ENCODE measurements at regions not wholly inside any gene's neighbourhood (a gene's known extent, or its start where the extent isn't known, plus 50 kb on each side); places are given as distances from the start of the nearest gene placed in this dataset.
"Not testable (repeated sequence)": the region's sequence is repeated elsewhere in the genome, so short reads cannot be mapped to it uniquely, and the experiment has no call there.

DNA sequence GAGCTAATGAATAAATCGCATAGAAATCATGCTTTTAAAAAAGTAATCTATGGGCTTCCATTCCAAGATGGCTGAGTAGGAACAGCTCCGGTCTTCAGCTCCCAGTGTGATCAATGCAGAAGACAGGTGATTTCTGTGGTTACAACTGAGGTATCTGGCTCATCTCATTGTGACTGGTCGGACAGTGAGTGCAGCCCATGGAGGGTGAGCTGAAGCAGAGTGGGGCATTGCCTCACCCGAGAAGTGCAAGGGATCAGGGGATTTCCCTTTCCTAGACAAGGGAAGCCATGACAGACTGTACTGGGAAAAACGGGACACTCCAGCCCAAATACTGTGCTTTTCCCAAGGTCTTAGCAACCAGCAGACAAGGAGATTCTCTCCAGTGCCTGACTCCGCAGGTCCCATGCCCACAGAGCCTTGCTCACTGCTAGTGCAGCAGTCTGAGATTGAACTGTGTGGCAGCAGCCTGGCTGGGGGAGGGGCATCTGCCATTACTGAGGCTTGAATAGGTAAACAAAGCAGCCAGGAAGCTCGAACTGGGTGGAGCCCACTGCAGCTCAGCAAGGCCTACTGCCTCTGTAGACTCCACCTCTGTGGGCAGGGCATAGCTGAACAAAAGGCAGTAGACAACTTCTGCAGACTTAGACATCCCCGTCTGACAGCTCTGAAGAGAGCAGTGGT, 61.5 kb upstream of the PLAAT1 start:
- TF ChIP-seq YY1 (IDR thresholded peaks at IDR 0.05; ENCODE audit: low read depth, low read length); EP300 (IDR thresholded peaks at IDR 0.05; ENCODE audit: borderline replicate concordance in 1 of 2, low read depth in 2 of 2, low read length in 2 of 2); RBBP5 (IDR thresholded peaks at IDR 0.05; ENCODE audit: borderline replicate concordance, low read depth, low read length); BRCA1 (IDR thresholded peaks at IDR 0.05; ENCODE audit: low read depth, low read length); MAFK (IDR thresholded peaks at IDR 0.05; ENCODE audit: low read depth, low read length); POLR2AphosphoS5 (IDR thresholded peaks at IDR 0.05; ENCODE audit: low read depth, low read length); POLR2A (IDR thresholded peaks at IDR 0.05; ENCODE audit: control extremely low read depth in 1 of 2, low read depth in 2 of 2, low read length in 2 of 2); EZH2 (IDR thresholded peaks at IDR 0.05; ENCODE audit: low read depth, low read length, severe bottlenecking); ZNF274 (IDR thresholded peaks at IDR 0.05; ENCODE audit: borderline replicate concordance, extremely low read depth, low read length); BACH1 (IDR thresholded peaks at IDR 0.05; ENCODE audit: low read length); EGR1 (IDR thresholded peaks at IDR 0.05; ENCODE audit: borderline replicate concordance, low read depth, low read length); NRF1 (IDR thresholded peaks at IDR 0.05; ENCODE audit: low read depth, low read length): not testable (repeated sequence)
- TF ChIP-seq, protein P1, sequence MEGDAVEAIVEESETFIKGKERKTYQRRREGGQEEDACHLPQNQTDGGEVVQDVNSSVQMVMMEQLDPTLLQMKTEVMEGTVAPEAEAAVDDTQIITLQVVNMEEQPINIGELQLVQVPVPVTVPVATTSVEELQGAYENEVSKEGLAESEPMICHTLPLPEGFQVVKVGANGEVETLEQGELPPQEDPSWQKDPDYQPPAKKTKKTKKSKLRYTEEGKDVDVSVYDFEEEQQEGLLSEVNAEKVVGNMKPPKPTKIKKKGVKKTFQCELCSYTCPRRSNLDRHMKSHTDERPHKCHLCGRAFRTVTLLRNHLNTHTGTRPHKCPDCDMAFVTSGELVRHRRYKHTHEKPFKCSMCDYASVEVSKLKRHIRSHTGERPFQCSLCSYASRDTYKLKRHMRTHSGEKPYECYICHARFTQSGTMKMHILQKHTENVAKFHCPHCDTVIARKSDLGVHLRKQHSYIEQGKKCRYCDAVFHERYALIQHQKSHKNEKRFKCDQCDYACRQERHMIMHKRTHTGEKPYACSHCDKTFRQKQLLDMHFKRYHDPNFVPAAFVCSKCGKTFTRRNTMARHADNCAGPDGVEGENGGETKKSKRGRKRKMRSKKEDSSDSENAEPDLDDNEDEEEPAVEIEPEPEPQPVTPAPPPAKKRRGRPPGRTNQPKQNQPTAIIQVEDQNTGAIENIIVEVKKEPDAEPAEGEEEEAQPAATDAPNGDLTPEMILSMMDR (IDR thresholded peaks at IDR 0.05; ENCODE audit: control extremely low read depth in 1 of 3, insufficient read depth in 1 of 3, low read depth in 1 of 3, low read length in 3 of 3) = not testable (repeated sequence)
- TF ChIP-seq, protein P2, sequence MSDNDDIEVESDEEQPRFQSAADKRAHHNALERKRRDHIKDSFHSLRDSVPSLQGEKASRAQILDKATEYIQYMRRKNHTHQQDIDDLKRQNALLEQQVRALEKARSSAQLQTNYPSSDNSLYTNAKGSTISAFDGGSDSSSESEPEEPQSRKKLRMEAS (IDR thresholded peaks at IDR 0.05) = not testable (repeated sequence)
